ENCODE measurements at regions not wholly inside any gene's neighbourhood (a gene's known extent, or its start where the extent isn't known, plus 50 kb on each side); places are given as distances from the start of the nearest gene placed in this dataset.

DNA sequence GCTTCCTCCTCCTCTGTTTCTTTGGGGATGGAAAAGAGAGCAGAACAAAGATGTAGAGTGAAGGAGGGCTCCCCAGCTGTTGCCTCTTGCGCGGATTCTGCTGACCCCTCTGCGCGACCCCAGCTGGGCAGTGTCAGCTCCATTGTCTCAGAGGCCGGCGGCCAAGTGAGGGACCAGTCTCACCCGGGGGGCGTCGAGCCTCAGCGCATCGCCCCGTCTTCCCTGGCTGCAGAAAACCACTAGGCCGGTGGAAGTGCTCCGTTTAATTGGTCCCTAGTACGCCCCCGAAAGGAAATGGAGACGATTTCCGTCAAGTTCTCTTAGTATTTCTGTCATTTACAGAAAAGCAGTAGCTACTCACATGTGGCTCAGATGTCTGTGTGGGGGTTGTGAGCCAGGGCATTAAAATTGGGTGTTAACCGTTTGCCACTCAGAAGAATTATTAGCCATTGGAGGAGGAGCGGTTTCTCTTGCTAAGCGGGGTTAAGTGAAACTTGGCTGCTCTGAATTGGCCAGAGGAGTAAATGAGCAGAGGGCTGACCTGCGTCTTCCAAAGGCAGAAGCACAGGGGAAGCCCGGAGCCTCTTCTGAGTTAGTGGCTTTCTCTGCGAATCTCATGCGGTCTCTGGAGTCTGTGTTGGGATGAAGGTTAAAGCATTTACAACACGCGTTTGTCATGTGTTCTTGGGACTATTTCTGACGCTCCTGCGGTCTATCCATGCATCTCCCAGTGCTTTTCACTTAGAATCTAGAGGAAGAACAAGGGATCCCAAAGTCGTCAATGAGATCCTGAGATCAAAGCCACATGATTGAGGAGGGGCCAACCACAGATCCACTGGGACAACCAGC is 132.8 kb upstream of the MYO16 start:
- TF ChIP-seq, protein P1, sequence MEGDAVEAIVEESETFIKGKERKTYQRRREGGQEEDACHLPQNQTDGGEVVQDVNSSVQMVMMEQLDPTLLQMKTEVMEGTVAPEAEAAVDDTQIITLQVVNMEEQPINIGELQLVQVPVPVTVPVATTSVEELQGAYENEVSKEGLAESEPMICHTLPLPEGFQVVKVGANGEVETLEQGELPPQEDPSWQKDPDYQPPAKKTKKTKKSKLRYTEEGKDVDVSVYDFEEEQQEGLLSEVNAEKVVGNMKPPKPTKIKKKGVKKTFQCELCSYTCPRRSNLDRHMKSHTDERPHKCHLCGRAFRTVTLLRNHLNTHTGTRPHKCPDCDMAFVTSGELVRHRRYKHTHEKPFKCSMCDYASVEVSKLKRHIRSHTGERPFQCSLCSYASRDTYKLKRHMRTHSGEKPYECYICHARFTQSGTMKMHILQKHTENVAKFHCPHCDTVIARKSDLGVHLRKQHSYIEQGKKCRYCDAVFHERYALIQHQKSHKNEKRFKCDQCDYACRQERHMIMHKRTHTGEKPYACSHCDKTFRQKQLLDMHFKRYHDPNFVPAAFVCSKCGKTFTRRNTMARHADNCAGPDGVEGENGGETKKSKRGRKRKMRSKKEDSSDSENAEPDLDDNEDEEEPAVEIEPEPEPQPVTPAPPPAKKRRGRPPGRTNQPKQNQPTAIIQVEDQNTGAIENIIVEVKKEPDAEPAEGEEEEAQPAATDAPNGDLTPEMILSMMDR (IDR thresholded peaks at IDR 0.05; ENCODE audit: low read length): no peak
- TF ChIP-seq EZH2 (IDR thresholded peaks at IDR 0.05; ENCODE audit: borderline replicate concordance, low read length): no peak

Data from OCI-LY1 (cell line).